Breast epithelium (tissue), 3 donors: ENCODE measurements at regions not wholly inside any gene's neighbourhood (a gene's known extent, or its start where the extent isn't known, plus 50 kb on each side); places are given as distances from the start of the nearest gene placed in this dataset.

Experiments used
- POLR2A ChIP-seq: fragments of 450-650 bp; IDR thresholded peaks from one replicate; pipeline ENCODE4 v1.6.1; 2016; ENCODE audit warnings: antibody characterized with exemption, mild to moderate bottlenecking, moderate library complexity
- POLR2AphosphoS5 ChIP-seq, 3 donors: sonication (generic); formaldehyde crosslinking; IDR thresholded peaks; one replicate each; pipeline ENCODE4 v1.6.1; 2017; ENCODE audit warnings: antibody characterized with exemption in 3 of 3
- TF ChIP-seq, protein P1 (sequence below), 3 donors: fragments of 450-650 bp; IDR thresholded peaks; one replicate each; pipeline ENCODE4 v1.5.1; 2016 to 2017; ENCODE audit warnings: antibody characterized with exemption in 3 of 3, mild to moderate bottlenecking in 3 of 3, moderate library complexity in 3 of 3

DNA sequence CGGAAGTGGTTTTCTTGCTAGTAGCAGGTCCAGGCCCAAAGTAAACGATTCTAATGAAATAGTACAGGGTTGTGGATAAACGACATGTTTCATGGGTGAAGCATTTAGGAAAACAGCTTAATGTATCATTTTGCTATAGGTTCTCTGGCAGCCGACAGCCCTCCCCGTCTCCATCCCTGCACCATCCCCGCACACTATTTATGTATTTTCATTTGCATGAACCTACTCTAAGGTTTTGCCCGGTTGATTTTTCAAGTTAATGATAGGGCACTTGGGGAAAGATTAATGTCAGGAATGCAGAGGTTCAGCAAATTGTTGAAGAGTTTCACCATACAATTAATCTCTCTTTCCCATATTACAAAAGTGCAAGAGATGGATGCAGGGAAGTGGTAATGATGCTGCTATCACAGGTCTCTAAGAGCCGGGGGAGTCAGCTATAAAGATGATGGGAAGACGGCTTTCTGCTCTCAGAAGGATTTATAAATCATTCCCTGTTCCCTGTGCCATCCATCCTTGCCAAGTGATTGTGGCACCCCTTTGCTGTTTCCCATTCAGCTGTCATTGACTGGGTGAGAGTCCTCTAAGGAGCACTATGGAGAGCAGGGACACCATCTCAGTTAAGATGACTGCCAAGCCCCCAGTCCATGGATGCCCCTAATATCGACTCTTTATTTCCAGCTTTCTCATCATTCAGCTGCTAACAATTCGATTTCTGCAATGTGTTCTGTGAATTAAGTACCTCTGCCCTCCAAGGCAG, 186.3 kb downstream of the IRS2 start:
- TF ChIP-seq, protein P1, sequence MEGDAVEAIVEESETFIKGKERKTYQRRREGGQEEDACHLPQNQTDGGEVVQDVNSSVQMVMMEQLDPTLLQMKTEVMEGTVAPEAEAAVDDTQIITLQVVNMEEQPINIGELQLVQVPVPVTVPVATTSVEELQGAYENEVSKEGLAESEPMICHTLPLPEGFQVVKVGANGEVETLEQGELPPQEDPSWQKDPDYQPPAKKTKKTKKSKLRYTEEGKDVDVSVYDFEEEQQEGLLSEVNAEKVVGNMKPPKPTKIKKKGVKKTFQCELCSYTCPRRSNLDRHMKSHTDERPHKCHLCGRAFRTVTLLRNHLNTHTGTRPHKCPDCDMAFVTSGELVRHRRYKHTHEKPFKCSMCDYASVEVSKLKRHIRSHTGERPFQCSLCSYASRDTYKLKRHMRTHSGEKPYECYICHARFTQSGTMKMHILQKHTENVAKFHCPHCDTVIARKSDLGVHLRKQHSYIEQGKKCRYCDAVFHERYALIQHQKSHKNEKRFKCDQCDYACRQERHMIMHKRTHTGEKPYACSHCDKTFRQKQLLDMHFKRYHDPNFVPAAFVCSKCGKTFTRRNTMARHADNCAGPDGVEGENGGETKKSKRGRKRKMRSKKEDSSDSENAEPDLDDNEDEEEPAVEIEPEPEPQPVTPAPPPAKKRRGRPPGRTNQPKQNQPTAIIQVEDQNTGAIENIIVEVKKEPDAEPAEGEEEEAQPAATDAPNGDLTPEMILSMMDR (IDR thresholded peaks at IDR 0.05) = no peak
- no peak for TF ChIP-seq POLR2A
- TF ChIP-seq POLR2AphosphoS5 (IDR thresholded peaks at IDR 0.05) = no peak
